Lower lobe of right lung (tissue), 2 donors: ENCODE measurements at regions not wholly inside any gene's neighbourhood (a gene's known extent, or its start where the extent isn't known, plus 50 kb on each side); places are given as distances from the start of the nearest gene placed in this dataset.

ENCODE experiments used
- ATAC-seq, 2 donors: fragments of 200-7000 bp; cut with Tn5 transposase; one replicate each; pipeline ENCODE4 v1.9.1; 2020 to 2022; ENCODE audit warnings: mild to moderate bottlenecking in 2 of 2, moderate library complexity in 2 of 2
- DNase-seq: peaks from one replicate; pipeline ENCODE4 v3.0.0-alpha.2; 2020
- H3K27ac ChIP-seq: fragments of 200-600 bp; one replicate; pipeline ENCODE4 v1.8.0; 2022
- H3K27me3 ChIP-seq: fragments of 200-600 bp; one replicate; pipeline ENCODE4 v1.8.0; 2022; ENCODE audit warnings: low read depth
- H3K36me3 ChIP-seq: fragments of 200-600 bp; one replicate; pipeline ENCODE4 v1.8.0; 2022; ENCODE audit warnings: mild to moderate bottlenecking
- H3K4me1 ChIP-seq: fragments of 200-600 bp; one replicate; pipeline ENCODE4 v1.8.0; 2022
- H3K4me3 ChIP-seq: fragments of 200-600 bp; one replicate; pipeline ENCODE4 v1.8.0; 2022; ENCODE audit warnings: mild to moderate bottlenecking
- H3K9me3 ChIP-seq: fragments of 200-600 bp; one replicate; pipeline ENCODE4 v1.8.0; 2022
- CTCF ChIP-seq: fragments of 200-600 bp; IDR thresholded peaks from one replicate; pipeline ENCODE4 v1.8.0; 2022; ENCODE audit warnings: antibody characterized with exemption, mild to moderate bottlenecking
- intact Hi-C: fragments of 100-400 bp; cut with DNase I; formaldehyde crosslinking; loops from one replicate; pipeline ENCODE4 v1.11.0; 2022
- donor health status: DM: no; HTN: yes; CAD: no; lungs with severe emphysema.

- Histone ChIP-seq H3K36me3 (no peaks in the 10 kb centered on the region), H3K9me3 (no peaks in the 10 kb centered on the region), H3K4me1 (no peaks in the 10 kb centered on the region), H3K27ac (no peak overlapping the region), H3K27me3 (no peaks in the 10 kb centered on the region), H3K4me3 (no peak overlapping the region)
- intact Hi-C loops: no loop called here
- ATAC-seq (no peak), DNase-seq (no peak)
- TF ChIP-seq CTCF: no peak
These were observed 206.7 kb downstream of the CTH start for GRCh38 chr1:70617728-70618127.

GRCh38 chr1:70627910-70628309 is 216.8 kb downstream of the CTH start:
- intact Hi-C loops: no loop called here
- DNase-seq (no peak), ATAC-seq (peak; percentile 72 to 73)
- H3K4me1 ChIP-seq: no peaks in the 10 kb centered on the region
- H3K27me3 ChIP-seq: no peaks in the 10 kb centered on the region
- no peaks in the 10 kb centered on the region for H3K9me3 ChIP-seq
- no peak overlapping the region for H3K4me3 ChIP-seq
- no peak for TF ChIP-seq CTCF
- H3K36me3 ChIP-seq: no peaks in the 10 kb centered on the region
- no peak overlapping the region for H3K27ac ChIP-seq

GRCh38 chr1:70628973-70629372 is 217.9 kb downstream of the CTH start:
- ATAC-seq (no peak), DNase-seq (no peak)
- H3K4me1 ChIP-seq: no peaks in the 10 kb centered on the region
- no peak for TF ChIP-seq CTCF
- intact Hi-C loops: no loop called here
- no peaks in the 10 kb centered on the region for H3K9me3 ChIP-seq
- H3K27ac ChIP-seq: no peak overlapping the region
- no peak overlapping the region for H3K4me3 ChIP-seq
- H3K36me3 ChIP-seq: no peaks in the 10 kb centered on the region
- H3K27me3 ChIP-seq: no peaks in the 10 kb centered on the region

GRCh38 chr1:70633004-70633403 is 221.9 kb downstream of the CTH start:
- TF ChIP-seq CTCF: no peak
- no peak for DNase-seq
- H3K4me1 ChIP-seq: no peaks in the 10 kb centered on the region
- H3K9me3 ChIP-seq: no peaks in the 10 kb centered on the region
- no peak overlapping the region for H3K27ac ChIP-seq
- H3K4me3 ChIP-seq: no peak overlapping the region
- no peaks in the 10 kb centered on the region for H3K36me3 ChIP-seq
- intact Hi-C loops: no loop called here
- H3K27me3 ChIP-seq: no peaks in the 10 kb centered on the region
- ATAC-seq: no peak

GRCh38 chr1:70635868-70636267 is 224.8 kb downstream of the CTH start:
- TF ChIP-seq CTCF: no peak

GRCh38 chr1:70641868-70642267 is 230.8 kb downstream of the CTH start:
- intact Hi-C loops: no loop called here
- no peaks in the 10 kb centered on the region for H3K9me3 ChIP-seq
- H3K27ac ChIP-seq: no peak overlapping the region
- no peaks in the 10 kb centered on the region for H3K36me3 ChIP-seq
- no peaks in the 10 kb centered on the region for H3K27me3 ChIP-seq
- ATAC-seq (no peak), DNase-seq (no peak)
- no peak for TF ChIP-seq CTCF
- no peaks in the 10 kb centered on the region for H3K4me1 ChIP-seq
- no peak overlapping the region for H3K4me3 ChIP-seq

More at GRCh38 chr1:70635868-70636267, 224.8 kb downstream of the CTH start:
- H3K36me3 ChIP-seq: no peaks in the 10 kb centered on the region
- H3K9me3 ChIP-seq: no peaks in the 10 kb centered on the region
- DNase-seq (no peak), ATAC-seq (no peak)
- H3K4me3 ChIP-seq: no peak overlapping the region
- intact Hi-C loops: no loop called here
- no peak overlapping the region for H3K27ac ChIP-seq
- H3K27me3 ChIP-seq: no peaks in the 10 kb centered on the region
- H3K4me1 ChIP-seq: no peaks in the 10 kb centered on the region
